HG03108 (cell line): ENCODE measurements at regions not wholly inside any gene's neighbourhood (a gene's known extent, or its start where the extent isn't known, plus 50 kb on each side); places are given as distances from the start of the nearest gene placed in this dataset.

Source experiments
- ATAC-seq: cut with Tn5 transposase; IDR thresholded peaks from one replicate; pipeline ENCODE4 v1.9.1; 2021; ENCODE audit warnings: moderate library complexity; ENCODE audit not compliant: unreplicated experiment

DNA sequence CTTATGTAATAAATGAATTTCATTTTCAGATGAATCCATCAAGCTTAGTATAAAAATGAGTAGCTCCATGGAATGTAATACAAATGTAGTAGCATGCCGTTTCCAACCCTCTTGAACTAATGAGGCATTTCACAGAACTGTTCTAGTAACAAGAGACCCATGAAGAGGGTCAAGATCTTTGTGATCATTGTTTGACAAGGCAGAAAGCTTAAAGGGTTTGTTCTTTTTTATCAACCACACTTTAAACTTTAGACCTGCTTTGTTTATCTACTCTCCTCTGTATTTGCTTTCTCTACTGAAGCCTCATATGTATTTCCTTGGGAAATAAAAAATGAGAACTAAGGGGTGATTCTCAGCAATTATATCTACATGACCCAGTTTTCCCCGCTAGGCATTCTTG is 513.9 kb downstream of the ARAP2 start:
- no peak for ATAC-seq

DNA sequence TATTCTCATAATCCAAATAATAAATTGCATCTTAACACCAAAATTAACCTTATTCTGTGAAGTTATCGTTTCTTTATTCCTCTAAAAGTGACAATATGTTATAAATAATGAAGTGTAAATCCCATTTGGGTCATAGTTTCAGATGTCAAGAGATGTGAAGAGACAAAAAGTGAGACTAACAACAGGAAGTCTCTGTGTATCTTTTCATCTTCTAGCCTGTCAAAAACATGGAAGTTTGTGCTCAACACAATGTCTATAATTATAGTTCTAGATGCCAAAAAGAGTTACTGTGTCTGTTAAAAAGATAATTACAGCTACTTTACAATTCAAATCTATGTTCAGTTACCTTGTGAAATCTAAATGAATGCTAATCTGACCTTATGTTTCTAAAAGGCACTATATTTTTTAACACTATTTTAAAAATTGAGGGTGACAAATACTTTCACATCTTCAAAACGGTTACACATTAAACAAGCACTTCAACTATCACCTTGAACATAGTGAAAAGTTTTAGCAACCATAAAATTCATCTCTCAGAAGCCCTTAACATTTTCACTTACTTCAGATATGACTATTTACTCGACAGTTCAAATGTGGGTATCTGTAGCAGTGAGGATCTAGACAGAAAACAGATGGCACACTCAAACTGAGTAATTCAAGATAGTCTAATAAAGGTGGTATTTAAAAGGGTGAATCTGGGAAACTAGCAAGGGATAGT is 509.8 kb downstream of the ARAP2 start:
- ATAC-seq = peak; percentile 73

GRCh38 chr4:35739308-35739707 is 505.0 kb downstream of the ARAP2 start:
- ATAC-seq = peak; percentile 37

DNA sequence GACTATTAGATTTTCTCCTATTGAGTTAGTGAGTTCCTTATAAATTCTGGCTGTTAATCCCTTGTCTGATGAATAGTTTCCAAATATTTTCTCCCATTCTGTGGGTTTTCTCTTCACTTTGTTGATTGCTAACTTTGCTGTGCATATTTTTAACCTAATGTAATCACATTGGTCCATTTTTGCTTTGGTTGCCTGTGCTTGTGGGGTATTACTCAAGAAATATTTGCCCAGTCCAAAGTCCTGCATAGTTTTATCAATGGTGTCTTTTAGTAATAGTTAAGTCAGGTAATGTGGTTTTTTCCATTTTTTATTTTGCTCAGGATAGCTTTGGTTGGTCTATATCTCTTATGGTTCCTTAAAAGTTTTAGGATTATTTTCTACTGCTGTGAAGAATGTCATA is 490.3 kb downstream of the ARAP2 start:
- ATAC-seq = no peak

DNA sequence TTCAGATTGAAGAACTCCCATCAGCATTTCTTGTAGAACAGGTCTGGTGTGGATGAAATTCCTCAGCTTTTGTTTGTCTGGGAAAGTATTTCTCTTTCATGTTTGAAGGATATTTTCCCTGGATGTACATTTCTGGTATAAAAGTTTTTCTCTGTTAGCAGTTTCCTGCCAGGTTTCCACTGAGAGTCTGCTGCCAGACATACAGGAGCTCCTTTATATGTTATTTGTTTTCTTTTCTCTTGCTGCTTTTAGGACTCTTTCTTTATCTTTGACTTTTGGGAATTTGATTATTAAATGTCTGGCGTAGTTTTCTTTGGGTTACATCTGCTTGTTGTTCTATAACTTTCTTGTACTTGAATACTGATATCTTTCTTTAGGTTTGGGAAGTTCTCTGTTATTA is 486.5 kb downstream of the ARAP2 start:
- no peak for ATAC-seq

DNA sequence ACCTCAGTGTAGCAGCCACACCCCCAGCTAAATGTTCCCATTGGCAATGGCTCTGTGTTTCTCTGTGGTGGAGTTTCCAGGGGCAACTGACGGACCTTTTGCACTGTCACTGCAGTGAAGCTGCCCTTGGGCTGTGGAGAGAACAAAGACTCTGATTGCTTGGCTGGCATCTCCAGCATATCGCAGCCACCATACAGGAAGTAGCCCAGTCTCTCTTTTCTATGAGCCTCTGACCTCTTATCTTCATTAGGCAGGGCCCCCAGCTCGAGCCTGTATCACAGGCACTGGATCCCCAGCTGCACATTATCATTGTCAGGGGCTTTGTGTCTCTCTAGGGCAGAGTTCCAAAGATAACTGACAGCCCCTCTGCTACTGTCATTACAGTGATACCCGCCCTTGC is 483.5 kb downstream of the ARAP2 start:
- ATAC-seq = no peak

GRCh38 chr4:35771571-35771970 is 472.7 kb downstream of the ARAP2 start:
- no peak for ATAC-seq

GRCh38 chr4:35772291-35772690 is 472.0 kb downstream of the ARAP2 start:
- no peak for ATAC-seq

DNA sequence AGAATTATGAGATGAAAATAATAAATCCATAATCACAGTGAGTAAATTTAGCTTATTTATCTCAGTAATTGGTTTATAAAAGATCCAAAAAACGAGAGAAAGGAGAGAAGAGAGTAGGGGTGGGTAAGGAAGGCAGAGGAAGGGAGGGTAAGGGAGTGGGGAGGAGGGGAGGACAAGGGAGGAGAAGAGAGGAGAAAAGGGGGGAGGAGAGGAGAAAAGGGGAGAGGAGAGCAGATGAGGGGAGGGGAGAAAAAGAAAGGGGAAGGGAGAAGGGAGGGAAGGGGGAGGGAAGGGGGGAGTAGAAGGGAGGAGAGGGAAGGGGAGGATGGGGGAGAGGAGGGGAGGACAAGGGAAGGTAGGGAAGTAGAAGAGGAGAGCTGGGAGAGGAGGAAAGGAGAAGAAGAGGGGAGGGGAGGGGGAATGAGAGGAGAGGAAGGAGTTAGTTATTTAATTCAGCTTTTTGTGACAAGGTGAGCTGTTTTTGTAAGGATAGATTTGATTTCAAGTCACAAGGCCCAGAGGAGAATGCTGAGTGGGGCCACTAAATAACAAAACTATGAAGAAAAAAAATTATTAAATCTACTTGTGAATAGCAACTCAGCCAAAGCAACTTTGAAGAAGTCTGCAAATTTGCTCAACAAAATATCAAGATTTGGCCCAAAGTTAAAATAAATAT is 454.3 kb downstream of the ARAP2 start:
- ATAC-seq = no peak

- no peak for ATAC-seq
These were observed 451.1 kb downstream of the ARAP2 start for GRCh38 chr4:35793045-35793722.

- ATAC-seq = no peak
These were observed 450.5 kb downstream of the ARAP2 start for GRCh38 chr4:35793766-35794165.

DNA sequence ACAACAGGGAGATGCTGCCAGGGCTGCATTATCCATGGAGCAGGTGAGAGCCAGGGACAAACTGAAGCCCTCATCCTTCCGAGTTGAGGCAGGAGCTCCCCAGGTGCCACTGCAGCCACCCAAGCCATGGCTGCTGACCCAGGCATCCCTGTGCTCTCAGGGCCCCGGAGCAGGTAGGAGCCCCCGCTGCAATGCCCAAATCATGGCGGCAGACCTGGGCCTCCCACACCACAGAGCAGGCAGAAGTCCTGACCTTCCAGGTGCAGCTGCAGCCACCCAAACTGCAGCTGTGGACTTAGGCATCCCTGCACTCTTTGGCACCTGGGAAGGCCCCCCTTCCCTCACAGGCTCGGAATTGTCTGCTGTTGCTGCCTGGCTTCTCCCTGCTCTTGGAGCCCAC is 443.6 kb downstream of the ARAP2 start:
- ATAC-seq = no peak

DNA sequence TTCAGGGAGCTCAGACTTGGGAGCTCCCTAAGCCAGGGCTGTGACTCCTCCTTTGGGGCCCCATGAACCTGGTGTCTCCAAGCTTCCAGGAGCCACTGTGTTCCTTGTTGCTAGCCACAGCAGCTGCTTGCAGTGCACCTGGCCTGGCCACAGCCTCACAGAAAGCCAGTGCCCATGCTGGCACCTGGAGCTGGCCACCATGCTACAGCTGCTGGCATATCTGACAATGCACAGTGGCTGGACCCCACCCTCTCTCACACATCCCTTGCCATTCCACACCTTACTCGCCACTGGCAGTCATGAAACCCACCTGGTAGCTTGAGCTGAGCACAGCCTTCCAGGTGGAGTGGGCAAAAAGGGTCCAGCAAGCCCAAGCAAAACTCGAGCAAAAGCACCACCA is 441.7 kb downstream of the ARAP2 start:
- no peak for ATAC-seq

- ATAC-seq = no peak
These were observed 425.8 kb downstream of the ARAP2 start for GRCh38 chr4:35818520-35818919.

- ATAC-seq = no peak
These were observed 424.3 kb downstream of the ARAP2 start for GRCh38 chr4:35820003-35820402.

- no peak for ATAC-seq
These were observed 420.1 kb downstream of the ARAP2 start for GRCh38 chr4:35824231-35824630.

- ATAC-seq = no peak
These were observed 408.4 kb downstream of the ARAP2 start for GRCh38 chr4:35835893-35836292.

GRCh38 chr4:35836596-35836995 is 407.7 kb downstream of the ARAP2 start:
- no peak for ATAC-seq

- no peak for ATAC-seq
These were observed 377.3 kb downstream of the ARAP2 start for GRCh38 chr4:35867057-35867456.

- ATAC-seq = no peak
These were observed 372.0 kb downstream of the ARAP2 start for GRCh38 chr4:35872273-35872672.

DNA sequence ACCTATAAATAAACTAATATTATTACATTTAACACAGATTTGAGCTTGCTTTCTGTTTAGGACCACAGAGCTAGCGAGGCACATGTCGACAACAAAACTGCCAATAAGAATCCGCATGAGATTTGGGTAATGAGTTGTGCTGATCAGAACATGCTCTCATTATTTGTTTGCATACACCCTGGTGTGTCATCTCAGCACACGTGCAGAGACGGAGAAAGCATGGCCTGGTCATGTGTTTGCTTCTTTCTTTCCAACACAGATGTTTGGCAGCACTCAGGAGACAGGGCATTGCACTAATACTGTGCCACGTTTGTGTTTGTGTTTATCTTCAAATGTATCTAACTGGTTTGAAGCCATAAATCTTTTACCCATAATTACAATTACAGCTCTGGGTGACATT is 364.8 kb downstream of the ARAP2 start:
- no peak for ATAC-seq

- ATAC-seq = no peak
These were observed 361.2 kb downstream of the ARAP2 start for GRCh38 chr4:35883108-35883507.
